Endothelial cell of umbilical vein (primary cell): ENCODE measurements at regions not wholly inside any gene's neighbourhood (a gene's known extent, or its start where the extent isn't known, plus 50 kb on each side); places are given as distances from the start of the nearest gene placed in this dataset.
A peak's percentile ranks its signal among the peaks of the same experiment; 100 is the strongest.

ENCODE experiments used
- BruUV-seq: library from RNA; stranded (reverse); fragments of 400-500 nt; replicated peaks from 2 replicates; lab custom pipeline; 2021; lab: Mats Ljungman, UMichigan
- CTCF ChIA-PET: fragments of 300-600, 350-600 bp; sonication (Branson Sonifier 250); formaldehyde crosslinking; loops from one replicate; lab custom pipeline; 2021; ENCODE audit warnings: antibody characterized with exemption, inconsistent platforms; lab: Charles Lee
- POLR2A ChIA-PET: fragments of 300-600, 350-600 bp; sonication (Branson Sonifier 250); formaldehyde crosslinking; loops from one replicate; lab custom pipeline; 2021; ENCODE audit warnings: antibody characterized with exemption, inconsistent platforms; lab: Charles Lee
- DNase-seq: peaks from one replicate; pipeline ENCODE4 v3.0.0-alpha.2; 2011; ENCODE audit warnings: low read depth, low spot score
- FAIRE-seq: peaks from 2 replicates; lab custom pipeline; 2011; peaks lifted over from hg19 to GRCh38; lab: Jason Lieb, UNC
- H2AFZ ChIP-seq: 2 replicates; pipeline ENCODE4 v1.6.0; 2012; ENCODE audit warnings: low read depth, low read length, control low read depth, inconsistent platforms
- H3K27ac ChIP-seq: 2 replicates; pipeline ENCODE4 v1.5.1; 2011; ENCODE audit warnings: low read depth, mild to moderate bottlenecking, control low read depth, low read length, moderate library complexity; ENCODE audit not compliant: insufficient read depth
- H3K27me3 ChIP-seq, 2 experiments: 2 replicates each; pipeline versions ENCODE4 v1.6.0 to v1.6.1; 2011; ENCODE audit warnings: low read length in 2 of 2, mixed read lengths in 1 of 2; ENCODE audit not compliant: control insufficient read depth in 2 of 2, insufficient read depth in 2 of 2
- H3K36me3 ChIP-seq, 2 experiments: 2 replicates in 1 of 2; 3 replicates in 1 of 2; pipeline ENCODE4 v1.5.1; 2011; ENCODE audit warnings: low read length in 2 of 2, mild to moderate bottlenecking in 1 of 2, moderate library complexity in 1 of 2; ENCODE audit not compliant: control insufficient read depth in 2 of 2, insufficient read depth in 2 of 2; ENCODE audit errors: extremely low read depth in 1 of 2
- H3K4me1 ChIP-seq: 3 replicates; pipeline ENCODE4 v1.5.1; 2011; ENCODE audit warnings: mild to moderate bottlenecking, low read length; ENCODE audit not compliant: control insufficient read depth, insufficient read depth; ENCODE audit errors: extremely low read depth
- H3K4me2 ChIP-seq: 2 replicates; pipeline ENCODE4 v1.6.1; 2011; ENCODE audit warnings: low read length, control low read depth, mixed read lengths; ENCODE audit not compliant: insufficient read depth
- H3K4me3 ChIP-seq, 3 experiments: fragments of 200-600 bp in 1 of 3; sonication (generic), shearing (Covaris generic) in 1 of 3; replicated peaks in 1 of 3; 2 replicates each; pipeline ENCODE4 v1.5.1; 2011 to 2016; ENCODE audit warnings: control low read depth in 3 of 3, low read length in 3 of 3, mild to moderate bottlenecking in 2 of 3, inconsistent platforms in 1 of 3, low read depth in 1 of 3, moderate library complexity in 1 of 3; ENCODE audit not compliant: insufficient read depth in 1 of 3
- H3K79me2 ChIP-seq: 2 replicates; pipeline ENCODE4 v1.6.0; 2012; ENCODE audit warnings: low read length, inconsistent platforms; ENCODE audit not compliant: control insufficient read depth, insufficient read depth
- H3K9ac ChIP-seq: replicated peaks from 2 replicates; pipeline ENCODE3; 2011; ENCODE audit warnings: low read length, control low read depth; ENCODE audit not compliant: insufficient read depth; ENCODE audit errors: extremely low read depth
- H3K9me1 ChIP-seq: replicated peaks from 3 replicates; pipeline ENCODE4 v1.6.0; 2011; ENCODE audit warnings: mild to moderate bottlenecking, low read length; ENCODE audit not compliant: control insufficient read depth, insufficient read depth; ENCODE audit errors: extremely low read depth
- H3K9me3 ChIP-seq: replicated peaks from 2 replicates; pipeline ENCODE4 v1.5.1; 2012; ENCODE audit warnings: low read length, inconsistent platforms; ENCODE audit not compliant: control insufficient read depth, insufficient read depth
- H4K20me1 ChIP-seq: replicated peaks from 2 replicates; pipeline ENCODE3; 2011; ENCODE audit warnings: mild to moderate bottlenecking, low read length; ENCODE audit not compliant: control insufficient read depth, insufficient read depth; ENCODE audit errors: extremely low read depth
- CTCF ChIP-seq, 2 donors: IDR thresholded peaks; 1 replicate in 1 of 2; 2 replicates in 1 of 2; pipeline ENCODE4 v1.5.1; 2011; ENCODE audit warnings: low read length in 2 of 2, mild to moderate bottlenecking in 2 of 2, moderate library complexity in 2 of 2, control low read depth in 1 of 2, inconsistent platforms in 1 of 2, low read depth in 1 of 2; ENCODE audit not compliant: insufficient read depth in 1 of 2; ENCODE audit errors: extremely low read depth in 1 of 2
- EZH2 ChIP-seq: IDR thresholded peaks from 2 replicates; pipeline ENCODE4 v1.6.1; 2012; ENCODE audit warnings: borderline replicate concordance, low read depth, mild to moderate bottlenecking, moderate library complexity, low read length, inconsistent platforms; ENCODE audit not compliant: severe bottlenecking
- JUN ChIP-seq: IDR thresholded peaks from 2 replicates; pipeline ENCODE4 v1.6.1; 2011; ENCODE audit warnings: borderline replicate concordance, low read depth; ENCODE audit not compliant: insufficient read length, insufficient read depth
- MYC ChIP-seq: IDR thresholded peaks from one replicate; pipeline ENCODE4 v1.6.1; 2011; ENCODE audit warnings: mild to moderate bottlenecking, low read depth, low read length
- POLR2A ChIP-seq: IDR thresholded peaks from 2 replicates; pipeline ENCODE4 v1.6.1; 2012; ENCODE audit warnings: low read depth, mild to moderate bottlenecking, control low read depth, low read length
- POLR2AphosphoS5 ChIP-seq: IDR thresholded peaks from 2 replicates; pipeline ENCODE4 v1.6.1; 2012; ENCODE audit warnings: low read depth, mild to moderate bottlenecking, control low read depth, low read length, moderate library complexity; ENCODE audit not compliant: insufficient read depth
- dilution Hi-C: fragments of 300-500 bp; cut with MboI; formaldehyde crosslinking; loops from one replicate; pipeline ENCODE4 v1.15.0; 2019; ENCODE audit warnings: low sequenced_read_pairs; ENCODE audit not compliant: extremely low pct_ligation_motif_present
- intact Hi-C: fragments of 100-400 bp; cut with micrococcal nuclease; formaldehyde crosslinking; loops from one replicate; pipeline ENCODE4 v1.10.0; 2022

GRCh38 chr2:37586663-37587317 is 84.7 kb downstream of the CDC42EP3 start:
- BruUV-seq, result TSS peak; percentile 62
- Histone ChIP-seq H3K9me1 (no peaks in the 10 kb centered on the region), H4K20me1 (no peaks in the 10 kb centered on the region), H3K4me2 (peak overlapping the region; percentile 69), H3K27ac (peak overlapping the region; percentile 75), H3K36me3 (no peaks in the 10 kb centered on the region), H3K27me3 (no peaks in the 10 kb centered on the region), H3K79me2 (no peaks in the 10 kb centered on the region), H2AFZ (peak overlapping the region; percentile 12), H3K4me3 (no peak overlapping the region), H3K9ac (peak overlapping the region; percentile 32), H3K4me1 (peaks cover 90% of the 10 kb centered on the region), H3K9me3 (no peaks in the 10 kb centered on the region)
- TF ChIP-seq JUN (no peak), POLR2A (no peak), EZH2 (no peak), MYC (no peak), POLR2AphosphoS5 (no peak), CTCF (IDR thresholded peaks at IDR 0.05; ENCODE audit: extremely low read depth in 1 of 2, insufficient read depth in 1 of 2, low read depth in 1 of 2, low read length in 2 of 2) (no peak)
- CTCF ChIA-PET, result interaction anchor here (0.7 to 6.6 kb wide), 7 partner anchors 12 to 291 kb away, joined by 3 to 33 read pairs (median 4); no protein-coding TSS in a partner anchor
- POLR2A ChIA-PET, result no interaction called here
- dilution Hi-C loops, result no loop called here
- DNase-seq (no peak), FAIRE-seq (no peak)
- intact Hi-C loops, result loop anchor here (1.0 to 2.0 kb wide), 6 partner anchors 18 to 242 kb away; no protein-coding TSS in a partner anchor
